Astrocyte of the spinal cord (primary cell): ENCODE measurements at regions not wholly inside any gene's neighbourhood (a gene's known extent, or its start where the extent isn't known, plus 50 kb on each side); places are given as distances from the start of the nearest gene placed in this dataset.
"Not testable (repeated sequence)": the region's sequence is repeated elsewhere in the genome, so short reads cannot be mapped to it uniquely, and the experiment has no call there.

Experiments used
- DNase-seq: peaks from one replicate; pipeline ENCODE4 v3.0.0; 2011; ENCODE audit warnings: low read depth, low spot score
- H3K4me3 ChIP-seq: 2 replicates; pipeline ENCODE4 v1.5.1; 2011; ENCODE audit warnings: low read depth, mild to moderate bottlenecking, low read length, moderate library complexity
- in situ Hi-C: cut with HindIII; loops from 2 replicates; pipeline ENCODE4 v1.10.0; 2017; ENCODE audit warnings: low sequenced_read_pairs
- TF ChIP-seq, protein P1 (sequence below): IDR thresholded peaks from 2 replicates; pipeline ENCODE4 v1.5.1; 2012; ENCODE audit warnings: low read depth, mild to moderate bottlenecking, low read length, inconsistent platforms

DNA sequence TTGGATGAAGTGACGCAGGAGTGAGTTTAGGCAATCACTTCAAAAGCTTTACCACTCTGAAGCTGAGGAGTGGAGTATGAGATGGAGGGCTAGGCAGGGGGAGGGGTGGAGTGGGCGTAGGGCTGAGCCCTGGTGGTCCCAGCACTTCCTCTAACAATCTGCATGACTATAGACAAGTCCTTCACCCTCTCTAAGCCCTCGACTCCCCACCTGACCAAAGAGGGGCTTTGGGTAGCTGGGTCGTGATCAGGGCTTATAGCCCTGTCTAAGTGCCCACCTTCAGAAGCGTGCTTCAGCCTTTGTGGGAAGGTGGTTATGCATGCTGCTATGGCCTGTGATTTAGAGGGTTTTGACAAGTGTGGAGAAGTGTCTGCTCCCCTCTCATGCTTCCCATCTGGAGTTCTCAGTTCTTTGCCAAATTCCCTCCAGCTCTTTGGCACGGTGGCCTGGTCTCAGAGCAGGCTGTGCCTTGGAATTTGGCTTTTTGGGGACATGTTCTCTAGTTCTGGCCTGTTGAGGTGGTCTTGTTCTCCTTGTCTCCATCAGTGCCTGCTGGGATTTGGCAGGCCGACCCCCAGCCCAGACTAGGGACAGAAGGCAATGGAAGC, 53.0 kb downstream of the ACTBL2 start:
- no peak for DNase-seq
- in situ Hi-C loops, result no loop called here
- H3K4me3 ChIP-seq, result no peak overlapping the region
- TF ChIP-seq, protein P1, sequence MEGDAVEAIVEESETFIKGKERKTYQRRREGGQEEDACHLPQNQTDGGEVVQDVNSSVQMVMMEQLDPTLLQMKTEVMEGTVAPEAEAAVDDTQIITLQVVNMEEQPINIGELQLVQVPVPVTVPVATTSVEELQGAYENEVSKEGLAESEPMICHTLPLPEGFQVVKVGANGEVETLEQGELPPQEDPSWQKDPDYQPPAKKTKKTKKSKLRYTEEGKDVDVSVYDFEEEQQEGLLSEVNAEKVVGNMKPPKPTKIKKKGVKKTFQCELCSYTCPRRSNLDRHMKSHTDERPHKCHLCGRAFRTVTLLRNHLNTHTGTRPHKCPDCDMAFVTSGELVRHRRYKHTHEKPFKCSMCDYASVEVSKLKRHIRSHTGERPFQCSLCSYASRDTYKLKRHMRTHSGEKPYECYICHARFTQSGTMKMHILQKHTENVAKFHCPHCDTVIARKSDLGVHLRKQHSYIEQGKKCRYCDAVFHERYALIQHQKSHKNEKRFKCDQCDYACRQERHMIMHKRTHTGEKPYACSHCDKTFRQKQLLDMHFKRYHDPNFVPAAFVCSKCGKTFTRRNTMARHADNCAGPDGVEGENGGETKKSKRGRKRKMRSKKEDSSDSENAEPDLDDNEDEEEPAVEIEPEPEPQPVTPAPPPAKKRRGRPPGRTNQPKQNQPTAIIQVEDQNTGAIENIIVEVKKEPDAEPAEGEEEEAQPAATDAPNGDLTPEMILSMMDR, result no peak

DNA sequence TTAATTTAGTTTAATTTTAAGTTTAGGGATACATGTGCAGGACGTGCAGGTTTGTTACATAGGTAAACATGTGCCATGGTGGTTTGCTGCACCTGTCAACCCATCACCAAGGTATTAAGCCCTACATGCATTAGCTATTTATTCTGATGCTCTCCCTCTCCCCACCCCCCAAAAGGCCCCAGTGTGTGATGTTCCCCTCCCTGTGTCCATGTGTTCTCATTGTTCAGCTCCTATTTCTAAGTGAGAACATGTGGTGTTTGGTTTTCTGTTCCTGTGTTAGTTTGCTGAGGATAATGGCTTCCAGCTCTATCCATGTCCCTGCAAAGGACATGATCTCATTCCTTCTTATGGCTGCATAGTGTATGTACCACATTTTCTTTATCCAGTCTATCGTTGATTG, 53.6 kb downstream of the ACTBL2 start:
- DNase-seq, in situ Hi-C loops, H3K4me3 ChIP-seq: not testable (repeated sequence)

DNA sequence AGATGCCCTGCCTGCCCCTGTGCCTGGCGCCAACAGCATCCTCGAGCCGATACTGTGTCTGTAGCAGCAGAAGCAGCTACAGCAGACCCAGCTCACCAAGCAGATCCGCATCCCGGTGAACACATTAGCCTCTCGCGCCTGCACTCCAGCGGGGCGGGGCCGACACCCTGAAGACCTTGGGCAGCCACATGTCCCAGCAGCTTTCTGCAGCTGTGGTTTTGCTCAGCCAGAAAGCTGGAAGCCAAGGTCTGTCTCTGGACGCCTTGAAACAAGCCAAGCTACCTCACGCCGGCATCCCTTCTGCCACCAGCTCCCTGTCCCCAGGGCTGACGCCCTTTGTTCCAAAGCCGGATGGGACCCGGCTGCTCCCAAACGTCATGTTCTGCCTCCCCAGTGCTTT, 59.6 kb downstream of the ACTBL2 start:
- H3K4me3 ChIP-seq, result no peak overlapping the region
- TF ChIP-seq, protein P1, result no peak
- no peak for DNase-seq
- in situ Hi-C loops, result no loop called here

DNA sequence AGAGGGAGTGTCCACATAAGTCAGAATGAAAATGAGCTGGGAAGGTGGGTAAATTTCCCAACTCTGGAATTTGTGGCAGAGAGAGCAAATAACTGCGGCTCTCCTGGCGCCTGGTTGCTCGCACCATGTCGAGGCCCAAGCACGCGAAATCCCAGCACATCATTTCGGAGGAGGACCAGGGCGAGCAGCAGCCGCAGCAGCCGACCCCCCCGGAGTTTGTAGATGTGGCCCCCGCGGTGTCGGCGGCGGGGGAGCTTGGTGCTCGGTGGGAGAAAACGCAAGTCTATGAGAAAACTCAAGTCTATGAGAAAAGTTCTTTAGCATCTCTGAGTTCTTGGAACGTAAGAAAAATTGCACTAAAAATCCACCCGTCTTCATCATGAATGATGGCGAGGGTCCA, 60.3 kb downstream of the ACTBL2 start:
- TF ChIP-seq, protein P1, result no peak
- in situ Hi-C loops, result no loop called here
- H3K4me3 ChIP-seq, result no peak overlapping the region
- DNase-seq, result no peak

DNA sequence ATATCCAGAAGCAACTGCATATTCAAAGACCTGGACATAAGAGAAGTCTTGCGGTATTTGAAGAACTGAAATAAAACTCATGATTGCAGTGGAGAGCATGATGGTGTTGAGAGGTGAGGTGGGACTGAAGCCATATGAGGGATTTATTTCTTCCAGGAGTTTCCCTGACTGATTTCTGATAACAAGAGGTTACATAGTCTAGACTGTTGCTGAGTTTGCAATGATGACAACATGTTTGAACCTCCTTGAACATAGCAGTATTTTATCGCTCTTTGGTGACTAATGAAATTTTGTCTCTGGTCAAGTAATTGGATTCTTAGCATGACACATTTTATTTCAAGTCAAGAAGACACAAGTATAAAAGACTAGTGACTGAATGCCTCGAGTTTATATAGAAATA, 61.8 kb downstream of the ACTBL2 start:
- in situ Hi-C loops, result no loop called here
- no peak for DNase-seq
- no peak overlapping the region for H3K4me3 ChIP-seq
- TF ChIP-seq, protein P1, result no peak

DNA sequence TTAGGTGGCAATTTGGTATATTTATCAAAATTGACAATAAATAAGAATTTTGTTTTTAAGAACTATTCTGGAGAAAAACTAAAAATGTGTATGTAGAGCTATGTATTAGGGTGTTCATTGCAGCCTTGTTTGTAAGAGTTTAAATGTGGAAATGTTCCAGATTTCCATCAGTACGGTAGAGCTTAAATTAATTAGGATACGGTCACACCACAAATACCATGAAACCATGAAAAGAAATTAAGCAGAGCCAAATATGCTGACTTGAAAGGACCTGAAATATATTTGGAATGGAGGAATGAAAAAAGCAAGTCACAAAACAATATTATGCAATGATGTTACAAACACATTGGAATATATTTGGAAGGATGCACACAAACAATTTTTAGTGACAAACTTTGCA, 64.6 kb downstream of the ACTBL2 start:
- in situ Hi-C loops, result no loop called here
- TF ChIP-seq, protein P1, result no peak
- no peak overlapping the region for H3K4me3 ChIP-seq
- no peak for DNase-seq

DNA sequence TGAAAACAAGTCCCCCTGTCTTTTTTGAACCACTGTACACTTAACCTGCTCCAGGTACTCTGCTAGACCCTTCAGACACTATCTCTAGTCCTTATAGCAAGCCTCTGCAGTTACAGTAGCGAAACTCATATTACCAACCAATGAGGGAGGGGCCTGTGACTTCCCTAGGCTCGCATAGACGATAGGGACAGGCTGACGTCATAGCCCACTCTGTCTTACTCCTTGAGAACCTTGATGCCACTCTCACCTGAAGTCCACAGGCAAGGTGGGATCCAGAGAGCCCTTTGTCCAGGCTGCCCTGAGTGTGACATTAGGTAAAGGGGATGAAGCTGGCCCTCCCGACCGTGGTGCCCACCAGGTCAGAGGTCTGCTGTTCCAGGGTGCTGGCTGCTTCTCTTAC, 65.3 kb downstream of the ACTBL2 start:
- no peak for DNase-seq
- H3K4me3 ChIP-seq, result no peak overlapping the region
- TF ChIP-seq, protein P1, result no peak
- in situ Hi-C loops, result no loop called here
